Coronary artery (tissue), 2 donors: ENCODE measurements at regions not wholly inside any gene's neighbourhood (a gene's known extent, or its start where the extent isn't known, plus 50 kb on each side); places are given as distances from the start of the nearest gene placed in this dataset.

ENCODE experiments used
- DNase-seq: peaks from one replicate; pipeline ENCODE4 v3.0.0-alpha.2; 2017; ENCODE audit warnings: low spot score
- H3K27ac ChIP-seq, 2 donors: fragments of 200-600 bp; sonication (generic); one replicate each; pipeline ENCODE4 v1.5.1; 2016 to 2019
- H3K4me3 ChIP-seq: fragments of 200-600 bp; sonication (generic); 2 replicates; pipeline ENCODE4 v1.5.1; 2016; ENCODE audit warnings: mild to moderate bottlenecking, moderate library complexity
- CTCF ChIP-seq: fragments of 200-600 bp; sonication (generic); IDR thresholded peaks from one replicate; pipeline ENCODE4 v1.5.1; 2019; ENCODE audit warnings: antibody characterized with exemption

- peak overlapping the region in 1 of 2 donors; percentile 37 for H3K27ac ChIP-seq
- TF ChIP-seq CTCF, result no peak
- no peak for DNase-seq
- H3K4me3 ChIP-seq, result no peak overlapping the region
These were observed 56.7 kb upstream of the FHL2 start for GRCh38 chr2:105455488-105456003.

- peak overlapping the region in 1 of 2 donors; percentile 37 for H3K27ac ChIP-seq
These were observed 56.1 kb upstream of the FHL2 start for GRCh38 chr2:105454801-105455485.

GRCh38 chr2:105451571-105452166, 52.8 kb upstream of the FHL2 start:
- H3K27ac ChIP-seq, result no peak overlapping the region
- no peak for TF ChIP-seq CTCF
- DNase-seq, result no peak
- no peak overlapping the region for H3K4me3 ChIP-seq

More at GRCh38 chr2:105454801-105455485, 56.1 kb upstream of the FHL2 start:
- no peak for TF ChIP-seq CTCF
- no peak overlapping the region for H3K4me3 ChIP-seq
- DNase-seq, result no peak

GRCh38 chr2:105450471-105450870, 51.6 kb upstream of the FHL2 start:
- DNase-seq, result no peak
- Histone ChIP-seq H3K4me3 (no peak overlapping the region), H3K27ac (no peak overlapping the region)
- no peak for TF ChIP-seq CTCF

GRCh38 chr2:105449076-105449475, 50.2 kb upstream of the FHL2 start:
- no peak for DNase-seq
- no peak for TF ChIP-seq CTCF
- H3K4me3 ChIP-seq, result no peak overlapping the region
- no peak overlapping the region for H3K27ac ChIP-seq
